OCI-LY1 (cell line): ENCODE measurements at regions not wholly inside any gene's neighbourhood (a gene's known extent, or its start where the extent isn't known, plus 50 kb on each side); places are given as distances from the start of the nearest gene placed in this dataset.

Source experiments
- H2AFZ ChIP-seq: fragments of 200-600 bp; sonication (generic), shearing (Covaris generic); 2 replicates; pipeline ENCODE4 v1.6.0; 2014; ENCODE audit warnings: antibody characterized with exemption, mild to moderate bottlenecking, low read length
- H3F3A ChIP-seq: fragments of 200-600 bp; sonication (generic), shearing (Covaris generic); 2 replicates; pipeline ENCODE4 v1.6.0; 2014; ENCODE audit warnings: mild to moderate bottlenecking, antibody characterized with exemption, low read length, moderate library complexity; ENCODE audit not compliant: insufficient read depth
- H3K27ac ChIP-seq: fragments of 200-600 bp; sonication (generic); 2 replicates; pipeline ENCODE4 v1.5.1; 2014; ENCODE audit warnings: low read length, mixed run types, mild to moderate bottlenecking, low read depth; ENCODE audit not compliant: poor library complexity, severe bottlenecking
- H3K27me3 ChIP-seq: fragments of 200-600 bp; sonication (generic); 2 replicates; pipeline ENCODE4 v1.6.0; 2014; ENCODE audit warnings: antibody characterized with exemption, mild to moderate bottlenecking, low read length, moderate library complexity; ENCODE audit not compliant: insufficient read depth
- H3K36me3 ChIP-seq: fragments of 200-600 bp; sonication (generic); 2 replicates; pipeline ENCODE4 v1.6.1; 2014; ENCODE audit warnings: mild to moderate bottlenecking, antibody characterized with exemption, low read length, moderate library complexity, mixed read lengths; ENCODE audit not compliant: insufficient read depth
- H3K4me1 ChIP-seq: fragments of 200-600 bp; sonication (generic); 2 replicates; pipeline ENCODE4 v1.5.1; 2014; ENCODE audit warnings: mild to moderate bottlenecking, low read length, moderate library complexity; ENCODE audit not compliant: insufficient read depth, severe bottlenecking
- H3K4me2 ChIP-seq: fragments of 200-600 bp; sonication (generic), shearing (Covaris generic); 2 replicates; pipeline ENCODE4 v1.6.1; 2014; ENCODE audit warnings: low read length
- H3K4me3 ChIP-seq: fragments of 200-600 bp; sonication (generic); 2 replicates; pipeline ENCODE4 v1.5.1; 2014; ENCODE audit warnings: low read length, low read depth, mild to moderate bottlenecking, mixed read lengths; ENCODE audit not compliant: poor library complexity, severe bottlenecking
- H3K79me2 ChIP-seq: fragments of 200-600 bp; shearing (Covaris generic); 2 replicates; pipeline ENCODE4 v1.6.1; 2016; ENCODE audit warnings: mixed run types, low read length, mixed read lengths; ENCODE audit not compliant: insufficient read depth
- H3K9ac ChIP-seq: fragments of 200-600 bp; sonication (generic), shearing (Covaris generic); 2 replicates; pipeline ENCODE4 v1.6.1; 2014; ENCODE audit warnings: mild to moderate bottlenecking, low read length, mixed read lengths
- H3K9me2 ChIP-seq: fragments of 200-600 bp; sonication (generic), shearing (Covaris generic); 2 replicates; pipeline ENCODE4 v1.6.1; 2014; ENCODE audit warnings: low read depth, mild to moderate bottlenecking, low read length, mixed read lengths
- H3K9me3 ChIP-seq: fragments of 200-600 bp; shearing (Covaris generic); 2 replicates; pipeline ENCODE4 v1.6.1; 2014; ENCODE audit warnings: low read length, mixed read lengths
- H4K20me1 ChIP-seq: fragments of 200-600 bp; sonication (generic), shearing (Covaris generic); 2 replicates; pipeline ENCODE4 v1.6.0; 2016; ENCODE audit warnings: mild to moderate bottlenecking, low read length; ENCODE audit not compliant: insufficient read depth
- CTCF ChIP-seq: fragments of 200-600 bp; sonication (generic), shearing (Covaris generic); IDR thresholded peaks from 2 replicates; pipeline ENCODE4 v1.5.1; 2017; ENCODE audit warnings: mild to moderate bottlenecking, antibody characterized with exemption, low read length, moderate library complexity, mixed read lengths
- EZH2 ChIP-seq: fragments of 200-600 bp; sonication (generic), shearing (Covaris generic); IDR thresholded peaks from 2 replicates; pipeline ENCODE4 v1.8.0; 2017; ENCODE audit warnings: borderline replicate concordance, mixed run types, mild to moderate bottlenecking, antibody characterized with exemption, low read length, moderate library complexity, mixed read lengths

GRCh38 chr7:96855691-96856090, 146.0 kb upstream of the SEM1 start:
- TF ChIP-seq CTCF, result no peak
- Histone ChIP-seq H3K9me3 (no peaks in the 10 kb centered on the region), H3K36me3 (no peaks in the 10 kb centered on the region), H2AFZ (no peak overlapping the region), H3K9me2 (no peaks in the 10 kb centered on the region), H3F3A (no peaks in the 10 kb centered on the region), H3K27me3 (no peaks in the 10 kb centered on the region), H3K4me3 (no peak overlapping the region), H3K9ac (no peak overlapping the region), H3K27ac (no peak overlapping the region), H4K20me1 (no peaks in the 10 kb centered on the region), H3K79me2 (no peaks in the 10 kb centered on the region), H3K4me2 (no peak overlapping the region), H3K4me1 (no peaks in the 10 kb centered on the region)

GRCh38 chr7:96869538-96869937, 135.8 kb upstream of the DLX6 start:
- no peak overlapping the region for H3K27ac ChIP-seq
- H3K9ac ChIP-seq, result no peak overlapping the region
- no peaks in the 10 kb centered on the region for H3K79me2 ChIP-seq
- H3K4me1 ChIP-seq, result no peaks in the 10 kb centered on the region
- H2AFZ ChIP-seq, result no peak overlapping the region
- H3K27me3 ChIP-seq, result no peaks in the 10 kb centered on the region
- no peak overlapping the region for H3K4me3 ChIP-seq
- H4K20me1 ChIP-seq, result no peaks in the 10 kb centered on the region
- no peaks in the 10 kb centered on the region for H3K36me3 ChIP-seq
- H3F3A ChIP-seq, result no peaks in the 10 kb centered on the region
- no peaks in the 10 kb centered on the region for H3K9me3 ChIP-seq
- no peak overlapping the region for H3K4me2 ChIP-seq
- H3K9me2 ChIP-seq, result no peaks in the 10 kb centered on the region
- TF ChIP-seq EZH2, result no peak
- TF ChIP-seq CTCF, result no peak

DNA sequence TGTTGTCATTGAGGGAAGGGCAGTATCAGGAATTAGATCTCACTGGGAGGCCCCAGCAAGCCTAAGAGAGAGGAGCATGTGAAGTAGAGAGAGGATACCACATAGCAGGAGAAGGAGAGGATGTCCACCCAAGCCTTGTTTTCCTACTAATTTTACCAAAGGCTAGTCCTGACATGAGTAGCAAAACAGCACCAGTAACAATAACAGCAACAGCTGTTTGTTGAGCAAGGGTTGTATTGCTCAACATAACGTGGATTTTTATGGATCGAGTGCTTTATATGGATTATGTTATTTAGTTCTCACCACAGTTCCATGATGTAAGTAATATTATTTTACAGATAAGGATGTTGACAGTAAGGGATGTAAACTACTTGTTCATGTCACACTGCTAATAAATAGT, 135.2 kb upstream of the DLX6 start:
- H2AFZ ChIP-seq, result no peak overlapping the region
- no peaks in the 10 kb centered on the region for H3K27me3 ChIP-seq
- no peak overlapping the region for H3K27ac ChIP-seq
- H3K4me2 ChIP-seq, result no peak overlapping the region
- no peaks in the 10 kb centered on the region for H3K9me3 ChIP-seq
- no peak for TF ChIP-seq CTCF
- no peak for TF ChIP-seq EZH2
- no peaks in the 10 kb centered on the region for H4K20me1 ChIP-seq
- no peaks in the 10 kb centered on the region for H3K4me1 ChIP-seq
- no peak overlapping the region for H3K4me3 ChIP-seq
- no peak overlapping the region for H3K9ac ChIP-seq
- H3K9me2 ChIP-seq, result no peaks in the 10 kb centered on the region
- H3F3A ChIP-seq, result no peaks in the 10 kb centered on the region
- H3K36me3 ChIP-seq, result no peaks in the 10 kb centered on the region
- no peaks in the 10 kb centered on the region for H3K79me2 ChIP-seq
